ENCODE measurements at regions not wholly inside any gene's neighbourhood (a gene's known extent, or its start where the extent isn't known, plus 50 kb on each side); places are given as distances from the start of the nearest gene placed in this dataset.
A peak's percentile ranks its signal among the peaks of the same experiment; 100 is the strongest.

- DNase-seq, result no peak
These were observed 103.7 kb downstream of the CTTN start for GRCh38 chr11:70501933-70502540.

GRCh38 chr11:70502677-70503467, 104.5 kb downstream of the CTTN start:
- DNase-seq, result peak; percentile 36 to 38

GRCh38 chr11:70503468-70504221, 105.3 kb downstream of the CTTN start:
- peak; percentile 24 to 55 for DNase-seq

- DNase-seq, result no peak
These were observed 106.1 kb downstream of the CTTN start for GRCh38 chr11:70504246-70505020.

- no peak for DNase-seq
These were observed 107.0 kb downstream of the CTTN start for GRCh38 chr11:70505331-70505731.

GRCh38 chr11:70505761-70506657, 107.7 kb downstream of the CTTN start:
- no peak for DNase-seq

- DNase-seq, result no peak
These were observed 108.3 kb downstream of the CTTN start for GRCh38 chr11:70506658-70506970.

- no peak for DNase-seq
These were observed 108.7 kb downstream of the CTTN start for GRCh38 chr11:70506986-70507385.

- DNase-seq, result no peak
These were observed 109.3 kb downstream of the CTTN start for GRCh38 chr11:70507466-70508230.

GRCh38 chr11:70508231-70508480, 109.8 kb downstream of the CTTN start:
- DNase-seq, result no peak

GRCh38 chr11:70509476-70509875, 111.1 kb downstream of the CTTN start:
- DNase-seq, result no peak

- DNase-seq, result no peak
These were observed 111.8 kb downstream of the CTTN start for GRCh38 chr11:70510106-70510505.

GRCh38 chr11:70510571-70510970, 112.2 kb downstream of the CTTN start:
- DNase-seq, result no peak

GRCh38 chr11:70511345-70511744, 113.0 kb downstream of the CTTN start:
- no peak for DNase-seq

- DNase-seq, result no peak
These were observed 114.4 kb downstream of the CTTN start for GRCh38 chr11:70512716-70513115.

- DNase-seq, result no peak
These were observed 118.9 kb downstream of the CTTN start for GRCh38 chr11:70517203-70517602.

- DNase-seq, result no peak
These were observed 119.9 kb downstream of the CTTN start for GRCh38 chr11:70517988-70518907.

- DNase-seq, result no peak
These were observed 120.8 kb downstream of the CTTN start for GRCh38 chr11:70519117-70519516.

- peak; percentile 41 to 63 for DNase-seq
These were observed 123.4 kb downstream of the CTTN start for GRCh38 chr11:70521475-70522308.

GRCh38 chr11:70522309-70522592, 123.9 kb downstream of the CTTN start:
- no peak for DNase-seq
